ENCODE measurements at regions not wholly inside any gene's neighbourhood (a gene's known extent, or its start where the extent isn't known, plus 50 kb on each side); places are given as distances from the start of the nearest gene placed in this dataset.
"Not testable (repeated sequence)": the region's sequence is repeated elsewhere in the genome, so short reads cannot be mapped to it uniquely, and the experiment has no call there.

DNA sequence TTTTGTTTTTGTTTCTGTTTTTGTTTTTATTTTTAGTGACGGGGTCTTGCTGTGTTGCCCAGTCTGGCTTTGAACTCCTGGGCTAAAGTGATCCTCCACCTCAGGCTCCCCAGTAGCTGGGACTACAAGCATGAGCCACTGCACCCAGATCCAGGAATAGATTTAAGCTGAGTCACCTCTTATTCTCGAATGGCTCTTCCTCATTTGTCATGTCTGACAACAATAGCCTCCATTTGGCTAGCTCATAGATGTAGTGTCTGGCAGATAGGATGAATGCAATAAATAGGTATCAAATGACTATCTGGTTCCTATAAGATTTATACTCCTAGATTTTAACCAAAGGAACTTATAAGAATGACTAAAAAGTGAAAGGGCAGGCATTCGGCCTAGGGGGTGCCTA is 172.9 kb downstream of the TMEM26 start:
- Histone ChIP-seq H3K4me3 (ENCODE audit: low read depth in 1 of 5, low read length in 5 of 5) (no peak overlapping the region), H3K9me3 (ENCODE audit: control insufficient read depth in 5 of 5, low read length in 5 of 5) (no peaks in the 10 kb centered on the region), H3K27ac (ENCODE audit: low read depth, low read length) (no peak overlapping the region), H3K36me3 (ENCODE audit: control insufficient read depth in 5 of 5, insufficient read depth in 5 of 5, low read length in 5 of 5) (no peaks in the 10 kb centered on the region), H3K27me3 (ENCODE audit: control insufficient read depth in 5 of 5, insufficient read depth in 4 of 5, low read length in 5 of 5) (no peaks in the 10 kb centered on the region), H3K9ac (ENCODE audit: low read length in 5 of 5) (no peak overlapping the region), H3K4me1 (ENCODE audit: control insufficient read depth in 5 of 5, insufficient read depth in 5 of 5, low read length in 5 of 5) (no peaks in the 10 kb centered on the region)

DNA sequence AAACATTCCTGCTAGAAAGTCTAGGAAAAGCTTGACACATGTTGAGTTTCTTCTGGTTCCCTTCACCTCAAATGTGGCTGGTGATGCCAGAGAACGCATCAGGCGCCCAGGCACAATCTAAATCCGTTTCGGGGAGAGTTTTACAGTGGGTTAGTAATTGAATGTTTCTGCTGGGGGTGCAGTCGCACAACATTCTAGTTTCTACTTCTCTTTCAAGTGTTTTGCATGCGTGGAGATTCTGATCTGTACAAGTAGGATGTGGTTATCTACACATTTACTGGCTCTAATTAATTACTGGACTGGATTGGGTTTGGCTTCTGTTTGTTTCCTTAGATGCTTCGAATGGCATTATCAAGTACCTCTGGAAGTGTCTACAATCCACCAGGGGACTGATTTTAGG is 173.8 kb downstream of the TMEM26 start:
- Histone ChIP-seq H3K36me3 (ENCODE audit: control insufficient read depth in 5 of 5, insufficient read depth in 5 of 5, low read length in 5 of 5) (no peaks in the 10 kb centered on the region), H3K4me3 (ENCODE audit: low read depth in 1 of 5, low read length in 5 of 5) (no peak overlapping the region)

DNA sequence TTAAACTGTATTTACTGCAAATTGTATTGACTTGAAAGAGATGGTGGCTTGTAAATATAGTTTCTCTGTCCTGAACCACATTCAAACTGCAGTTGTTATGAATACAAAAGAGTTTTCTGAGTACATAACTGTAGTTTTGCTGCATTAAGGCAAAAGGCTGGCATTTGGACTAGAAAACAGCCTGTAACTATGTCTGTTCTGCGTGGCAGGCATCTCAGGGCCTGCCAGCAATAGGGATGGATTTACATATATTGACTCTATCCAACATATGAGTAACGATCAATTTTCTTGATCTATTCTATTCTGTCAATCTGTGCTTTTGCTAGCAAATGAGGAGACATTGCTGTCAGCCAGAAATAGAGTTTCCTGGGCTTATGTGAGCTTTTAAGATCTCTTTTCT is 174.6 kb downstream of the TMEM26 start:
- H3K36me3 ChIP-seq (ENCODE audit: control insufficient read depth in 5 of 5, insufficient read depth in 5 of 5, low read length in 5 of 5), result no peaks in the 10 kb centered on the region
- H3K4me1 ChIP-seq (ENCODE audit: control insufficient read depth in 5 of 5, insufficient read depth in 5 of 5, low read length in 5 of 5), result no peaks in the 10 kb centered on the region
- H3K27me3 ChIP-seq (ENCODE audit: control insufficient read depth in 5 of 5, insufficient read depth in 4 of 5, low read length in 5 of 5), result no peaks in the 10 kb centered on the region
- no peak overlapping the region for H3K4me3 ChIP-seq (ENCODE audit: low read depth in 1 of 5, low read length in 5 of 5)
- H3K9ac ChIP-seq (ENCODE audit: low read length in 5 of 5), result no peak overlapping the region
- no peak overlapping the region for H3K27ac ChIP-seq (ENCODE audit: low read depth, low read length)
- no peaks in the 10 kb centered on the region for H3K9me3 ChIP-seq (ENCODE audit: control insufficient read depth in 5 of 5, low read length in 5 of 5)

More for the DNA sequence above, 173.8 kb downstream of the TMEM26 start:
- Histone ChIP-seq H3K9ac (ENCODE audit: low read length in 5 of 5) (no peak overlapping the region), H3K9me3 (ENCODE audit: control insufficient read depth in 5 of 5, low read length in 5 of 5) (no peaks in the 10 kb centered on the region), H3K4me1 (ENCODE audit: control insufficient read depth in 5 of 5, insufficient read depth in 5 of 5, low read length in 5 of 5) (no peaks in the 10 kb centered on the region), H3K27me3 (ENCODE audit: control insufficient read depth in 5 of 5, insufficient read depth in 4 of 5, low read length in 5 of 5) (no peaks in the 10 kb centered on the region), H3K27ac (ENCODE audit: low read depth, low read length) (no peak overlapping the region)

DNA sequence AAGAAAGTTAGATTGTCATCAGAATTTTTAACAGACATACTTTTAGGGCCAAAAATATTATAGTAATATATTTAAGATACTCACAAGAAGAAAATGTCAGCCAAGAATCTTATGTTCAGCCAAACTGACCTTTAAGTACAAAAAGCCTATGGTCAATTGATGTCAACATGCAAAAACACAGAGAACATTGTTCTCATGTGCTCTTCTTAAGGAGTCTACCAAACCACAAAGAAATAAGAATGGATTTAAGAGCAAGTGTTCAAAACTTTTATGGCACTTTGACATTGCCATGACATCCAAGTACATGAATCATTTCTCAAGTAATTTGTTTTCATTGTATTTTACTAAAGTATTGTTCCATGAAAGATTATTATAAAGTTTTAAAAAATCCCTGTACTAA is 180.4 kb downstream of the TMEM26 start:
- H3K4me3 ChIP-seq (ENCODE audit: low read depth in 1 of 5, low read length in 5 of 5), result no peak overlapping the region
- no peaks in the 10 kb centered on the region for H3K4me1 ChIP-seq (ENCODE audit: control insufficient read depth in 5 of 5, insufficient read depth in 5 of 5, low read length in 5 of 5)
- H3K27me3 ChIP-seq (ENCODE audit: control insufficient read depth in 5 of 5, insufficient read depth in 4 of 5, low read length in 5 of 5), result no peaks in the 10 kb centered on the region
- no peaks in the 10 kb centered on the region for H3K36me3 ChIP-seq (ENCODE audit: control insufficient read depth in 5 of 5, insufficient read depth in 5 of 5, low read length in 5 of 5)
- no peak overlapping the region for H3K9ac ChIP-seq (ENCODE audit: low read length in 5 of 5)
- no peaks in the 10 kb centered on the region for H3K9me3 ChIP-seq (ENCODE audit: control insufficient read depth in 5 of 5, low read length in 5 of 5)
- no peak overlapping the region for H3K27ac ChIP-seq (ENCODE audit: low read depth, low read length)

DNA sequence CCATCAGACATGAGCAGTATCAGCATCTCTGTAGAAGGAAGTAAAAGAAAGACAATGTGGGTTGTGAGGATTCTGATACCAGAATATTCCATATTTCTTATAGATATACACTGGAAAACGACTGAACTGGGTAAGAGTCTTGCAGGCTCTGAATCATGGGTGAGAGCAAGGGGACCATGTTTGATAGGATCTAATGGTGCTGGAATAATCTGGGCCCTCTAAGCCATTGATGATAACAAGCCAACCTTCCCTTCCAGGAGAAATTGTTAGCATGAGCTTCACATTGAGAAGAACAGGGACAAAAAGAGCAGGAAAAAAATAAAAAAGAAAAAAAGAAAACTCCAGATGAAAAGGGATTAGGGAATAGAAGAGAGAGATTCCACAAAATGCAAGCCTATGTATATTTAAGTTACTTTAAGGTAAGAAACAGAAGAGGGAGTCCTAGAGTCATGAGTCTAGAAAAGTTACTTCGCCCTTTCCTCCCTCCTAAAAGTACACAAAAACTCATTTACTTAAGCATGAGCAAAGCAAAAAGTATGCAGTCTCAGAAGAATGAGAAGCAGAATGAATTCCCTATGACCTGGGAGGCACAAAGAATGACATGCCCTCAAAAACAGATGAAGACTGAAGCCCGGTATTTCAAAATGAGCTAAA is 181.9 kb downstream of the TMEM26 start:
- H3K9me3 ChIP-seq (ENCODE audit: control insufficient read depth in 5 of 5, low read length in 5 of 5), result no peaks in the 10 kb centered on the region

DNA sequence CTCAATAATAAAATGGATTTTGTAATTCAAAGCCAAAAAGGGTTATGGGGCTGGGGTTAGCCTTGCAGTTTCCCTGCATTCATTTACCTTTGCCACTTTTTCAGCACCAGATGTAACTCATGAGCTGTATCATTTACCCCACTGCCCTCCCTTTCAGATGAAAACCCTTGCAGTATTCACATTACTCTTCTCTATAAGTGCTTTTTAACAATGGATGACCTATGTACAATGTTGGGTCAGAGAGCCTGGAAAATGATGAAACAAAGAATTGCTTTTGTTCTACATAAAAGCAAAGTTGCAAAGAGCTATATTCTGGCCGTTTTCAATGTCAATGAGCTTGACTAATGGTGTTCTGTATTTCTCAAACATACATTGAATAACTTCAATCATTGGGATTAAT is 189.7 kb downstream of the TMEM26 start:
- Histone ChIP-seq H3K27me3 (ENCODE audit: control insufficient read depth in 5 of 5, insufficient read depth in 4 of 5, low read length in 5 of 5) (no peaks in the 10 kb centered on the region), H3K4me3 (ENCODE audit: low read depth in 1 of 5, low read length in 5 of 5) (no peak overlapping the region), H3K36me3 (ENCODE audit: control insufficient read depth in 5 of 5, insufficient read depth in 5 of 5, low read length in 5 of 5) (no peaks in the 10 kb centered on the region), H3K9me3 (ENCODE audit: control insufficient read depth in 5 of 5, low read length in 5 of 5) (no peaks in the 10 kb centered on the region), H3K9ac (ENCODE audit: low read length in 5 of 5) (no peak overlapping the region), H3K4me1 (ENCODE audit: control insufficient read depth in 5 of 5, insufficient read depth in 5 of 5, low read length in 5 of 5) (no peaks in the 10 kb centered on the region), H3K27ac (ENCODE audit: low read depth, low read length) (no peak overlapping the region)

More for the DNA sequence above, 181.9 kb downstream of the TMEM26 start:
- no peaks in the 10 kb centered on the region for H3K4me1 ChIP-seq (ENCODE audit: control insufficient read depth in 5 of 5, insufficient read depth in 5 of 5, low read length in 5 of 5)
- no peak overlapping the region for H3K9ac ChIP-seq (ENCODE audit: low read length in 5 of 5)
- no peak overlapping the region for H3K4me3 ChIP-seq (ENCODE audit: low read depth in 1 of 5, low read length in 5 of 5)
- H3K27ac ChIP-seq (ENCODE audit: low read depth, low read length), result no peak overlapping the region
- H3K36me3 ChIP-seq (ENCODE audit: control insufficient read depth in 5 of 5, insufficient read depth in 5 of 5, low read length in 5 of 5), result no peaks in the 10 kb centered on the region
- no peaks in the 10 kb centered on the region for H3K27me3 ChIP-seq (ENCODE audit: control insufficient read depth in 5 of 5, insufficient read depth in 4 of 5, low read length in 5 of 5)

DNA sequence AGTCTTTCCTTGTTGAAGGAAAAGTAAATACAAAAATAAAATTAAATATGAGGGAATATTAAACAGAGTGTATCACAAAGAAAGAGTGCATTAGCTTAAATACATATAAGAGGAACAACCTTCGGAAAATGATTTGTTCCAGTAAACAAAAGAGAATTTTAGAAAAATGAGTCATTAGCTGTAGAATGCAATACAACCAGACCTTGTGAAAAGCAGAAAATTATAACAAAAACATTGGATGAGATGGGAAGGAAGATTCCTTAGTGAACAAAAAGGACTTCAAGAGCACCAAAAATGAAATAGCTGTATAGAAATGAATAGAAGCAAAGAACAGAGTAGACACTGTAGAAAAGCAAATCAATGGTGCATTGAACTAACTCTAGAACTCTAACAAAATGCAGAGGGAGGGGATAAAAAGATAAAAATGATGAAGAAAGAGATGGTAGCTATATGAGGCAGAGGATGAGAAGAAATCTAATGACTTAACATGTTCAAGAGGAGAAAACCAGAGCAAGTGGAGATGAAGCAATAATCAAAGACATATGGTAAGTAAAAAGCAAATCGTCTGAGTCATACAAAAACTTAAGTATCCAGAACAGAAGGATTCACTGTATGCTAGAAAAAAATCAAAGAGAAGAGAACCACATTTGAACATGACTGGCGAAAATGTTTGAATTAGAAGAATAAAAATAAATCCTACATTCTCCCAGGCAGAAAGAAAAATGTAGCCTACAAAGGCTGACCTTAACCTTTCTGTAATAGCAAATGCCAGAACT is 190.5 kb downstream of the TMEM26 start:
- Histone ChIP-seq H3K36me3 (ENCODE audit: control insufficient read depth in 5 of 5, insufficient read depth in 5 of 5, low read length in 5 of 5) (no peaks in the 10 kb centered on the region), H3K9ac (ENCODE audit: low read length in 5 of 5) (no peak overlapping the region), H3K4me1 (ENCODE audit: control insufficient read depth in 5 of 5, insufficient read depth in 5 of 5, low read length in 5 of 5) (no peaks in the 10 kb centered on the region), H3K9me3 (ENCODE audit: control insufficient read depth in 5 of 5, low read length in 5 of 5) (no peaks in the 10 kb centered on the region), H3K27me3 (ENCODE audit: control insufficient read depth in 5 of 5, insufficient read depth in 4 of 5, low read length in 5 of 5) (no peaks in the 10 kb centered on the region), H3K4me3 (ENCODE audit: low read depth in 1 of 5, low read length in 5 of 5) (no peak overlapping the region), H3K27ac (ENCODE audit: low read depth, low read length) (no peak overlapping the region)

DNA sequence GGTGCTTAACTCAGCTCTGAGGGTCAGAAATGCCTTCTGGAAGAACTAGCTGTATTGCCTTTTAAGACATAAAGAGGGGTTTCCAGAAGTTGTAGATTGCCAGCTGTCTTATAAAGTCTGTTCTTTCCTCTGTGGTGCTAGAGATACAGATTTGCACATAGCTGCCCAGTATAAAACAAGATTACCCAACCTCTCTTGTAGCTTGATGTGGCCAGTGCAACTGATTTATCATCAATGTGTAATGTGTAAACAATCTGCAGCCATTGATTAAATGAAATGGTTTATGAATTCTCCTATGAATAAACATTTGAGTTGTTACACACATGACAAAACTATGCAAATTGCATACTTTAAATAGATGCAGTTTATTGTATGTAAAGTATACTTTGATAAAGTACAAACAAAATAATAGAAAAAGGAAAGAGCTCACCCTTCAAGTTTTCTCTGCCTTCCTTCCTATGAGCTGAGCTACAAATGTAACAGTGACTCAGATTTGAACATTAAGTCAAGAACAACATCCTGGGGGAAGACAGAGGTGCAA is 195.2 kb downstream of the TMEM26 start:
- H3K36me3 ChIP-seq (ENCODE audit: control insufficient read depth in 5 of 5, insufficient read depth in 5 of 5, low read length in 5 of 5), result no peaks in the 10 kb centered on the region
- H3K9ac ChIP-seq (ENCODE audit: low read length in 5 of 5), result no peak overlapping the region
- no peaks in the 10 kb centered on the region for H3K4me1 ChIP-seq (ENCODE audit: control insufficient read depth in 5 of 5, insufficient read depth in 5 of 5, low read length in 5 of 5)
- H3K27me3 ChIP-seq (ENCODE audit: control insufficient read depth in 5 of 5, insufficient read depth in 4 of 5, low read length in 5 of 5), result no peaks in the 10 kb centered on the region
- no peak overlapping the region for H3K27ac ChIP-seq (ENCODE audit: low read depth, low read length)
- no peak overlapping the region for H3K4me3 ChIP-seq (ENCODE audit: low read depth in 1 of 5, low read length in 5 of 5)
- H3K9me3 ChIP-seq (ENCODE audit: control insufficient read depth in 5 of 5, low read length in 5 of 5), result peaks cover 0 to 6% (median 0%) of the 10 kb centered on the region in 5 donors

DNA sequence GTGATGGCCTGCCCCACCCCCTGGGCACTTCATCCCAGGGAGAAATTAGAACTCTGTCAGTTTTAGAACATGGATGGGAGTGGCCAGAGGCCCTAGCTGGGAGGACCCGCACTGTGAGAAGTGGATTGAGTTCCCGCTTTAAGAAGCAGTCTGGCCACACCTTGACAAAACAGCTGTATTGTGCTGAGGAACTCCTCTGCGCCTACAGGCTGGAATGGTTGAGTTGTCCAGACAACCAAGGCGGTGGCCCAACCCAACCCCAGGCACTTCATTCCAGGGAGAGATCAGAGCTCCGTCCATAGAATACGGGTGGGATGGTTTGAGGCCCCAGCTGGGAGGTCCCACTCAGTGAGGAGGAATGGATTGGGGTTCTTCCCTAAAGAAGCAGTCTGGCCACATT is 196.0 kb downstream of the TMEM26 start:
- Histone ChIP-seq H3K9me3 (ENCODE audit: control insufficient read depth in 5 of 5, low read length in 5 of 5) (peaks cover 0 to 6% (median 0%) of the 10 kb centered on the region in 5 donors), H3K4me3 (ENCODE audit: low read depth in 1 of 5, low read length in 5 of 5) (no peak overlapping the region), H3K4me1 (ENCODE audit: control insufficient read depth in 5 of 5, insufficient read depth in 5 of 5, low read length in 5 of 5) (no peaks in the 10 kb centered on the region), H3K27me3 (ENCODE audit: control insufficient read depth in 5 of 5, insufficient read depth in 4 of 5, low read length in 5 of 5) (no peaks in the 10 kb centered on the region), H3K9ac (ENCODE audit: low read length in 5 of 5) (no peak overlapping the region), H3K27ac (ENCODE audit: low read depth, low read length) (no peak overlapping the region), H3K36me3 (ENCODE audit: control insufficient read depth in 5 of 5, insufficient read depth in 5 of 5, low read length in 5 of 5) (no peaks in the 10 kb centered on the region)

DNA sequence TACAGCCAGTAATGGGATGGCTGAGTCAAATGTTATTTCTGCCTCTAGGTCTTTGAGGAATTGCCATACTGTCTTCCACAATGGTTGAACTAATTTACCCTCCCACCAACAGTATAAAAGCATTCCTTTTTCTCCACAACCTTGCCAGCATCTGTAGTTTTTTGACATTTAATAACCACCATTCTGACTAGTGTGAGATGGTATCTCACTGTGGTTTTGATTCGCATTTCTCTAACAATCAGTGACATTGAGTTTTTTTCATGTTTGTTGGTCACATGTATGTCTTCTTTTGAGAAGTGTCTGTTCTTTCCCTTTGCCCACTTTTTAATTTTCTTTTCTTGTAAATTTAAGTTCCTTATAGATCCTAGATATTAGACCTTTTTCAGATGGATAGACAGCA is 200.9 kb downstream of the TMEM26 start:
- H3K36me3 ChIP-seq (ENCODE audit: control insufficient read depth in 5 of 5, insufficient read depth in 5 of 5, low read length in 5 of 5); H3K27me3 ChIP-seq (ENCODE audit: control insufficient read depth in 5 of 5, insufficient read depth in 4 of 5, low read length in 5 of 5); H3K27ac ChIP-seq (ENCODE audit: low read depth, low read length); H3K4me3 ChIP-seq (ENCODE audit: low read depth in 1 of 5, low read length in 5 of 5); H3K9ac ChIP-seq (ENCODE audit: low read length in 5 of 5); H3K9me3 ChIP-seq (ENCODE audit: control insufficient read depth in 5 of 5, low read length in 5 of 5); H3K4me1 ChIP-seq (ENCODE audit: control insufficient read depth in 5 of 5, insufficient read depth in 5 of 5, low read length in 5 of 5): not testable (repeated sequence)

Data from subcutaneous abdominal adipose tissue (tissue), 5 donors.